Liver (tissue), 3 donors: ENCODE measurements at regions not wholly inside any gene's neighbourhood (a gene's known extent, or its start where the extent isn't known, plus 50 kb on each side); places are given as distances from the start of the nearest gene placed in this dataset.

Source experiments
- CTCF ChIP-seq: fragments of 150-350 bp; IDR thresholded peaks from 2 replicates; pipeline ENCODE4 v1.5.1; 2017; ENCODE audit warnings: improper control_type of control experiment, low read depth, low read length; ENCODE audit not compliant: missing input control
- MAX ChIP-seq: IDR thresholded peaks from 2 replicates; pipeline ENCODE4 v1.6.1; 2016; ENCODE audit warnings: antibody characterized with exemption
- REST ChIP-seq: IDR thresholded peaks from 2 replicates; pipeline ENCODE4 v1.6.1; 2016; ENCODE audit warnings: antibody characterized with exemption, mild to moderate bottlenecking
- TF ChIP-seq, protein P1 (sequence below): IDR thresholded peaks from 2 replicates; pipeline ENCODE4 v1.6.1; 2016; ENCODE audit warnings: antibody characterized with exemption
- donor health status: healthy.
- donor health status: healthy.

- TF ChIP-seq CTCF: no peak
- TF ChIP-seq, protein P1, sequence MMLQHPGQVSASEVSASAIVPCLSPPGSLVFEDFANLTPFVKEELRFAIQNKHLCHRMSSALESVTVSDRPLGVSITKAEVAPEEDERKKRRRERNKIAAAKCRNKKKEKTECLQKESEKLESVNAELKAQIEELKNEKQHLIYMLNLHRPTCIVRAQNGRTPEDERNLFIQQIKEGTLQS: no peak
- TF ChIP-seq MAX: no peak
- TF ChIP-seq REST: no peak
Observed at GRCh38 chr4:154908168-154908567, 127.1 kb downstream of the RBM46 start.
